ENCODE measurements at regions not wholly inside any gene's neighbourhood (a gene's known extent, or its start where the extent isn't known, plus 50 kb on each side); places are given as distances from the start of the nearest gene placed in this dataset.

DNA sequence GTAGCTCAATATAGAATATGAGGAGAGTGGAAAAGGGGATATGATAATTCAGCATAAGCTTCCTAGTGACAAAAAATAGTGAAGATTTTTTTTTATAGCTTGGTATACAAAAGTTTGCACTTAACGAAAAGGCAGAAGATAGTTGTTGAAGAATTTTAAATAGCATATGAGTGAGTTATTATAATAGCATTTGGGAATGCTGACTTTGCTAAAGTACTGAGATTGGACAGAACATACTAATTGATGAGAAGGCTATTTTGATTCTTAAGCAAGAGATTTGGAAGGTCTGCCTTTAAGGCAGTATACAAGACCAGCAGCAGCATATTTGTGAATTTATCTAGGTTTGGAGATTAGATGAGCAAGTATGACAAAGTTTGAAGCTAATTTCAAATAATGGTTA lies 600.9 kb upstream of the POT1 start:
- no peak for DNase-seq

DNA sequence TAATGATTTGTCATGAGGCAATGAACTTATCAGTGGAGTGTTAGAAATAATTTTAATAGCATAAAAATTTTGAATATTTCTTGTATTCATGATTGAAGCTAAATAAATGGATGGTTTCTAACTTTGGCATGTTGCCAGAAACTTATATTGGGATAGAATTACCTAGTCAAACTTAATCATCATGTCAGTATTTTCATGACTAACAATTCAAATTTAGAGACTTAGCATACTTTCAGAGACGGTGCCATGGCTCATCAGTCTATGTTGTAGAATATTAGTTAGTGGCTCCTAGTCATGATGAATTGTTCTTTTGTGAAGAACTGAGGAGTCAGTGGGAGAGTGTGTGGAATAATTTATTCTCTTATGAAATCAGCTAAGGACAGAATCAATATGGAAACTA lies 599.6 kb upstream of the POT1 start:
- DNase-seq = no peak

DNA sequence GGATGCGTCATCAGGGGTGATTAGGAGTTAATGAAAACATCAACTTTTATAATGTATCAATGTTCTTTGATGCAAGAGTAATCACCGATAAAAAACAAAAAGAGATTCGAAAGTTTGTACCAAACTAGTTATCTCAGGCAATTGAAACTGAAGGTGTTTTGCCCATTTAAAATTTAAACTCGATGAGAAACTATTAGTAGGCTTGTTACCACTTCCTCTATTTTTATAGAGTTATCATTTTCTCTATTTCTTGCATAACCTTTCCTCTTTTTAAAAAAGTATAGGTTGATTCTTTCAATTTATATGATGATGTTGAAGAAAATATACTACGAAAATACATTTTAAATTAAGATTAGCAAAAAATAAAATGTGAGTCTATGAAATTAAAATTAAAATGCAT lies 597.3 kb upstream of the POT1 start:
- no peak for DNase-seq

DNA sequence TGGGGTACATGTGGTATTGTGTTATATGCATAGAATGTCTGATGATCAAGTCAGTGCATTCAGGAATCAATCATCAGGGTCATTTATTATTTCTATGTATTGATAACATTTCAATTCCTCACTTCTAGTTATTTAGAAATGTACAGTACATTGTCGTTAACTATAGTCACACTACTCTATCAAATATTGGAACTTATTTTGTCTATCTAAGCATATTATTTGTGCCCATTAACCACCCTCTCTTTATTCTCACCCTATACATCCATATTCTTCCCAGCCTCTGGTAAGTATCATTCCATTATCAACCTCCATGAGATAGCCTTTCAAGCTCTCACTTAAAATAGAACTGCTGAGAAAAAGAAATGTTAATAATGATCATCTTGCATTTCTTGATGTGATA lies 596.5 kb upstream of the POT1 start:
- no peak for DNase-seq

DNA sequence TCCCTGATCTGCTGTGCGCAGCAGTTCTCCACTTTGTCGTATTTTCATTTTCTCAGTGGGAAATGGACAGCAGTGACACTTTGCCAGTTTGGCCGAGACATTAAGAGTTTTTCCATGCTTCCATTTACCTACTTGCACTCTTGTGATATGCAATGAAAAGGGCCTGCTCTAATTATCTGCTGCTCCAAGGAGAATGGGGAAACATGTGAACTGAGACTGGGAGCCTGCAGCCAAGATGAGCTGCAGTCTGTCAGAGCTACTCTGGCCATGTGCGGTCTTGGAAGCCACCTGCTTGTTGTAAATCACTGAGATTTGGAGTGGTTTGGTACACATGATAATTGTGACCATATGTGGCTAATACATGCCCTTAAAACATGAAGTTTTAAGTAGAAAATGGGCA lies 586.6 kb upstream of the POT1 start:
- no peak for DNase-seq

DNA sequence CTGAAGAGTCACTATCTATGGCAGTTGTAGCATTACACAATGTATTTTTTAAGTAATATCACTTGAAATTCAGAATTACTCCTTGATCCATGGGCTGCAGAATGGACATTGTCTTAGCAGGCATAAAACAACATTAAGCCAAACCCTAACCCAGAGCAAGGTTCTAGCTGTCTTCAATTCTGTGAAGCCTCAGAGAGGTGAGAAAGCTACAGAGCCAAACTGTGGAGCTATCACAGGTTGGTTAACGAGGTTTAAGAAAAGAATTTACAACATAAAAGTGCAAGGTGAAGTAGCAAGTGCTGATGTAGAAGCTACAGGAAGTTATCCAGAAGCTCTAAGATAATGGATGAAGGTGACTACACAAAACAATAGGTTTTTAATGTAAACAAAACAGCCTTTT lies 582.7 kb upstream of the POT1 start:
- no peak for DNase-seq

DNA sequence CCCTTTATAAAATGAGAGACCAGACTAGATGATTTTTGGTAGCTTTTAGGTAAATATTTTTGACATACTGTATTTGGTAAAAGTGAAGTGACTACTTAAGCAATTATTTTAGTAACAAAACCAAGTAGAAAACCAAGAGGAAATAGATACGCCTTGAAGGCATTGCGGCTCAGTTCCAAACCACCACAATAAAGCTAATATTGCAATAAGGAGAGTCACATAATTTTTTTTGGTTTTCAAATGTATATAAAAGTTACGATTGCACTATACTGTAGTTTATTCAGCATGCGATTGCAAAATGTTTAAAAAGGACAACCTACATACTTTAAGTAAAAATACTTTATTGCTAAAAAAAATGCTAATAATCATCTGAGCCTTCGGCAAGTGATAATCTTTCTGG lies 581.7 kb upstream of the POT1 start:
- no peak for DNase-seq

DNA sequence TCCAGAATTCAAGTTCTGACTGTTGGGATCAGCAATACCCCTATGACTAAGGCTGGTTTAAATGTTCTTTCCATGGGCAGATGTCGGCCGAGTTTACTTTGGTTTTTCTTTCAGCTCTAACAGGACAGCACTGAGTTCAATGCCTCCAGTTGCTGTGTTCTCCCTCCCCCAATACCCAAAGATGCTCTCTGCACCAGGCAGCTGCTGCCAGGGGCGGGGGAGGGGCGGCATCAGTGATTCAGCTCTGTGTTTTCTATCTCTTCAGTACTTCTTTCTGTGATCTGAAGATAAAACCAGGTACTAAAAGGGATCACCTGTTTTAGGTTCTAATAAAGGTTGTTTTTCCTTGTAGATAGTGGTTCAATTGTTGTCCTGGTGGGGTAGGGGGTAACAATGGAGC lies 576.7 kb upstream of the POT1 start:
- no peak for DNase-seq

DNA sequence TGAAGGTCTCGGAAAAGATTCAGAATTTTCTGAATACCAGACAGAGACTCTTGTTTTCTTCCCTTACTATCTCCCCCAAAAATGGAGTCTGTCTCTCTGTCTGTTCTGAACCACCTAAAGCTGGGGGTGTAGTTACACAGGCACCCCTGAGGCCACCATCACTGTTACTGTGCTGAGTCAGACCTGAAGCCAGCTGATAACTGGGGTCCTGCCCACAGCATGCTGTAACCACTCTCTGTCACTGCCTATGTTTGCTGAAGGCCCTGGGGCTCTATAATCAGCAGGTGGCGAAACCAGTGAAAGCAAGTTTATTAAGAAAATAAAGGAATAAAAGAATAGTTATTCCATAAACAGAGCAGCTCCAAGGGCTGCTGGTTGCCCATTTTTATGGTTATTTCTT lies 575.2 kb upstream of the POT1 start:
- DNase-seq = no peak

DNA sequence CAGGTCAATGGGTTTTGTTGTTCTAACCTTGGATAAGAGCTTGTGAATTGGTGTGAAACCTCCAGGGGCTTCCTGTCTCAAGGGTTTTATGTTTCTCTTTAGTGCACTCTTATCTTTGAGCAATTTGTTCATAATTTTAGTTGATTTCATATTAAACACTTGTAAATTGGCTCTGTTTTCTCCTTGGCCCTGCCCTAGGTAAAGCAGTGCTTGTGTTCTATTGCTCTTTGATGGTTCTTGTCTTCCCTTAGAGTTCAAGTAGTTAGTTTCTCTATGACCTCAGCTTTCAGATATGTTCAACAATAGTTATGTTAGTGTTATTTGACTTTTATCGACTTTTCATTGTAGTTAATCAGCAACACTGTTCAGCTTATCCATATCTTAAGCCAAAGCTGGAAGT lies 566.4 kb upstream of the POT1 start:
- DNase-seq = no peak

DNA sequence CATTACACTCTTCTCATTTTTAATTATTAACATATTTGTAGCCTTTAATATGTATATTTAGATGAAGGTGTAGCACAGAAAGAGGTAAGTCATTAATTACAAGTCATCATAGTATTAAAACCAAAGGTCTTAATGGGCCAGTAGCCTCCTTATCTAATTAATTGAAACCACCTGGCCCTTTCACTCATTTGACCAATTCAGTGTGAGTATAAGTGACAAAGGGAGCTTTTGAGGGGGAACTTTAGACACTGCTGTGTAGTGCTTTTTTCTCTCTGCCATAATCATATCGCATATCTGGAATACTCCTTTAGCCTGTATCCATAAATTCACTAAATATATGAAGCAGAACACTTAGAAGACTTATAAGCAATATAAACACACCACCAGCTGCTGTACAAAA lies 562.9 kb upstream of the POT1 start:
- no peak for DNase-seq

DNA sequence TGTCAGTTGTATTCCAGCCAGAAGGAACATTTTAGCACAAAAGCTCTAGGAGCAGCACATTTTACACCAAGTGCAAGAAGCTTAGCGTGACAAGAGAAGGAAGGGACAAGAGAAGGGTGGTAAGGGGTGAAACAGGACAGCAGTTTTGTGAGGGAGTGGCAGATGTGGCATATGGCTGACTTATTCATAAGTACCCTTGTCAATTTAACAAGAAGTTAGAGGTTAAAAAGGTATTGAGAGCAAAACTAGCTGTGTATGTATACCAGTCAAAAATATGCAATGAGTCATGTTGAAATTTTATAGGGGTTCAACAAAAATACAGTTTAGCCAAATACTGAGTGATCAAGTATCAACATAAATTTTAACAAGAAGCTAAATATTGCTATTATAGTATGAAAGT lies 561.5 kb upstream of the POT1 start:
- DNase-seq = no peak

DNA sequence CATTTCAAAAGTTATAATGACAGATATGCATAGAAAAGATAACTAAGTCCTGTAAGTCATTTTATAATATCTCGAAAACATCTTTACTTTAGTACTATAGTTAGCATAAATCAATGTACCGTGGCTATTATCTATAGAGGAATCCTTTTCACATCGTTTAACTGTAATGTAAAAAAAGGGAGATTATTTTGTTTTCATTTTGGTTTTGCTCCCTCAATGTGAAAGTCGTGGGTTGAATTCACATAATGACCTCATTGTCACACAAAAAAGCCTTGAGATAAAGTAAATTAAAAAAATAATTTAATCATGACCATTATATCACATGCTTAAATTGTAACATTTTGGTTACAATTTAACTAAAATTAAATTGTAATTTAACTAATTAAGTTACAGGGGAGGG lies 560.5 kb upstream of the POT1 start:
- DNase-seq = no peak

DNA sequence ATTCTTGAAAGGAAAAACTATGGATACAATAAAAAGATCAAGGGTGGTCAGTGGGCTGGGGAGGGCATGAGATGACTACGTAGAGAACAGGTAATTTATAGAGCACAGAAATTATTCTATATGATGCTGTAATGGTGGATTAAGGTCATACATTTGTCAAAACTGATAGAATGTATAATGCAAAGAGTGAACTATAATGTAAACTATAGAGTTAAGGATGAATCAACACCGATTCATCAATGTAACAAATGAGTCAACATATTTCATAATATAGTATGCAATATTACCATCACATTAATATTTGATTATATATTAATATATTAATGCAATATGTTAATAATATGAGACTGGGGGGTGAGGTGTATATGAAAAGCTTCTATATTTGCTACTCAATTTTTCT lies 555.6 kb upstream of the POT1 start:
- DNase-seq = no peak

DNA sequence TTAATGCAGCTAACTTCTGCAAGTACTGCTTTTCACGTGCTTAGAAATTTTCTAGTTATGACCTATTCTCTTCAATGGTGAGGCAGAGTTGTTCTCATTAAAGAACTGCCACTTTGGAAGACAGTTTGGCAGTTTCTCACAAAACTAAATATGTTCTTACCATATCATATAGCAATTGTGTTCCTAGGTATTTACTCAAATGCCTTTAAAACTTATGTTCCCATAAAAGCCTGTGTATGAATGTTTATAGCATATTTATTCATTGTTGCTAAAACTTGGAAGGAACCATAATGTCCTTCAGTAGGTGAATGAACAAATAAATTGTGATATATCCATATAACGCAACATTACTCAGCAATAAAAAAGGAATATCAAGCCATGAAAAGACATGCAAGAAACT lies 555.1 kb upstream of the POT1 start:
- DNase-seq = no peak

DNA sequence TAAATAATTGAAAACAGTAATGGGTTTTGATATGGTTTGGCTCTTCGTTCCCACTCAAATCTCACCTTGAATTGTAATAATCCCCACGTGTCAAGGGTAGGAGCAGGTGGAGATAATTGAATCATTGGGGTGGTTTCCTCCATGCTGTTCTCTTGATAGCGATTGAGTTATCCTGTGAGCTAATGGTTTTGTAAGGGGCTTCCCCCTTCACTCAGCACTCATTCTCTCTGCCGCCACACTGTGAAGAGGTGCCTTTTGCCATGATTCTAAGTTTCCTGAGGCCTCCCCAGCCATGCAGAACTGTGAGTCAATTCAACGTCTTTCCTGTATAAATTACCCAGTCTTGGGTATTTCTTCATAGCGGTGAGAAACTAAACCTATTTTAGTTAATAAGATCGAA lies 551.7 kb upstream of the POT1 start:
- DNase-seq = no peak

DNA sequence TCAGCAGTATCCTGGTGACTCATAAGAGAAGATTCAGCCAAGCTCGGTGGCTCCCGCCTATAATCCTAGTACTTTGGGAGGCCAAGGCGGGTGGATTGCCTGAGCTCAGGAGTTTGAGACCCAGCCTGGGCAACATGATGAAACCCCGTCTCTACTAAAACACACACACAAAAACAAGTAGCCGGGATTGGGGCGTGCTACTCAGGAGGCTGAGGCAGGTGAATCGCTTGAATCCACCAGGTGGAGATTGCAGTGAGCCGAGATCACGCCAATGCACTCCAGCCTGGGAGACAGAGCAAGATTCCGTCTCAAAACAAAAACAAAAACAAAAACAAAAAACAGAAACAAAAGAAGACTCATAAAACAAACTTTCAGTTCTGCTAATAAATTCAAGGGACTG lies 551.1 kb upstream of the POT1 start:
- no peak for DNase-seq

DNA sequence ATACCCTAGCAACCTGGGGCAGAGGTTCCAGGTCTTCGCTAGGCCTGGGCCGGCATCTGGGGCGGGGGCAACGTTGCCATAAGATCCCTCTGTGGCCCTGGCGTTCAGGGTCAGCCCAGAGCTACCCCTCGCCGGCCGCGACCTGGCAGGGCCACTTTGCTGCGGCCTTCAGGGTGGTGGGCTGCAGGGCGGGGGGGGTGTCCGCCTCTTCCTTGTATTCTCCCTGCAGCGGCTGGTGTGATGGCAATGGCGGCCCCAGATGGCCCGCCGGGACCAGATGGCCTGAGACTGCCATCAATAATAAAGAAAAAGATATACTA lies 539.2 kb upstream of the POT1 start:
- no peak for DNase-seq

DNA sequence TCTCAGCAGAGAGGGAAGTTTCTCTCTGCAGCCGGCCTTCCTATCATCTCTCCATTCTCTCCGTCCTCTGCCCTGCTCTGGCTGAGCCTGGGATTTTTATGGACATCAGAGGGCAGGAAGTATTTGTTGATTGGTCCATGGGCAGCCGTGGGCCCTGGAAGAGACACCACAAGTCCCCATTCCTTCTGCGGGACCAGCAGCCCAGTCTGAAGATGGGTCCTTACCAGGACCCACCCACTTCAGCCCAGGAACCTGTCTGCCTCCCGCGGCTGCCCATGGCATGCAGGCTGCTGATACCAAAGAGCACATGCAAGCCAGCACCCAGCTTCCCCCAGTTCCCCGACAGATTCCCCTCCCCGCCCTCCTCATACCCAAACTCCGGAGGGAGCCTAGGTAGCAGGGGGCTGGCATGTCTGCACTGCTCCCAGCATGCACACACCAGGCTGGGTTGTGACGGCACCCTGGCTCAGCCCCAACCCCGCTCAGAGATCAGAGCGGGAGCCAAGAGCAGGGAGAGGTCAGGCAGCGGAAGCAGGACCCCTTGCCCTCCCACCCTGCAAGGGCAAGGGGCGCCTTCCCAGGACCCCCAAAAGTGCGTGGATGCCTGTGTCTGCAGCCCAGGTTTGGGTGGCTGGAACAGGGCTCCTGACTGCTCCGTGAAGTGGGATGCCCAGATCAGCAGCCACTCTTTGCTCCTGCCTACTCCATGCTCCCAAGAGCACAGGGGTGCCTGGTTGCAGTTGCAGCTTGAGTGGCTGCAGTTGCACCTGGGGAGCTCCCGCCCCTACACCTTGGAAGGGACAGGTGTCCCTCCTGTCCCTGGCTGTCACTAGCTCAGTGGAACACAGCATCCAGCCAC lies 538.6 kb upstream of the POT1 start:
- no peak for DNase-seq

DNA sequence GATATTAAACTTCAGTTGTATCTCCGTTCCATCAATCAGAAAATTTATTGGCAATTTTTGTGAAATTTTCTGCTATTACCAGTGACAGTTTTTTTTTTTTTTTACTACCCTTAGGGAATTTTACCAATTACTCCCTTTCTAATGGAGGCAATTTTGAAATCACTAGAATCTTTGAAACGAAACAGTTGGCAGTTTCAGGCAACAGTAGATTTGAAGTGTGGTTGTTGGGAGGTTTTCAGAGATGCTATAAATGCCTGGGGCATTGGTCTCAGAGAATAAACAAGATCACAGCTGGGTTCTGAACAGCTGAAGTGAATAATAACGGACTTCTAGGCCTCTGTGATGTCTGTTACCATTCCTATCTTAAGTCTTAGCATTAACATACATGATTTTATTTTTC lies 535.9 kb upstream of the POT1 start:
- no peak for DNase-seq

DNA sequence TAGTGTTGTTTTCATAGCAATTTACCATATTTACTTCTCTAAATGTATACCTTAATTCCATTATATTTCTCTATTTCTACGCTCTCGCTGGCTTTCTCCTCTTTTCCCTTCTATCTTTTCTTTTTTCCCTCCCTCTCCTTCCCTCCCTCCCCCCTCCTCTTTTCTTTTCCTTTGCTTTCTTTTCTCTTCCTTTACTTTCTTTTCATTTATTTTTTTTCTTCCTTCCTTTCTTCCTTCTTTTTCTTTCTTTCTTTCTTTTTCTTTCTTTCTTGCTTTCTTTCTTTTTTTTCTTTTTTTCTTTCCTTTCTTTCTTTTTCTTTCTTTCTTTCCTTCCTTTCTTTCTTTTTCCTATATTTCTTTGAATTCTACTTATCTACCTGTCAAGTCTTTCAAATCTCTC lies 533.0 kb upstream of the POT1 start:
- no peak for DNase-seq

DNA sequence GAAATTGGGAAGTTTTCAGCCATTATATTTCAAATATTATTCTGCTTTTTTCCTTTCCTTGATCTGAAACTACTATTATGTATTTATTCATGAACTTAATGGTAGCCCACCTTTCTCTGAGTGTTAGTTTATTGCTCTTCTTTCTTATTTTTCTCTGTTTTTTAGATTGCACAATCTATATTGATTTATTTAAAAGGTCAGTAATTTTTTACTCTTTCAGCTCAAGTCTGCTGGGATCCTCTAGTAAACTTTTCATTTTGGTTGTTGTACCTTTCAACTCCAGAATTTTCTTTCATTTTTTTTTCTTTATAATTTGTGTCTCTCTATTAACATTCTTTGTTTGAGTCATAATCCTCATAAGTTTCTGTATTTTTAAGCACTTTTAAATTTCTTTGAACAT lies 529.4 kb upstream of the POT1 start:
- DNase-seq = no peak

DNA sequence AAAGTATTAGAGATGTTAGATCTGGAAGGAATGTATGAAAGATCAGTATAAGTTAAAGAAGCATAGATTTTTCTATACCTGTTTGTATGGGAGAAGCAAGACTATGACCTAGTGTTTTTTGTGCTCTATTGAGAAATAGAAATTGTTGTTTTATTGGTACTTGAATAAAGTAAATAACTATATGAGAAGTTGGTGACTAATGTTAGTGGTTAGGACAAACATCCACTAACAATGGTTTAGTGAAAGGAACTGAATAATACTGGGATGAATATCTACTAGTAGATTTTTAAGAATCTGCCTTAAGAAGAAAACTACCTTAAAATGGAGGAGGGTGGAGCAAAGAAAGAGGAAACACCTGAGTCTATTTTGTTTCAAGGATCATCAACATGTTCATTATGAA lies 521.1 kb upstream of the POT1 start:
- DNase-seq = no peak

DNA sequence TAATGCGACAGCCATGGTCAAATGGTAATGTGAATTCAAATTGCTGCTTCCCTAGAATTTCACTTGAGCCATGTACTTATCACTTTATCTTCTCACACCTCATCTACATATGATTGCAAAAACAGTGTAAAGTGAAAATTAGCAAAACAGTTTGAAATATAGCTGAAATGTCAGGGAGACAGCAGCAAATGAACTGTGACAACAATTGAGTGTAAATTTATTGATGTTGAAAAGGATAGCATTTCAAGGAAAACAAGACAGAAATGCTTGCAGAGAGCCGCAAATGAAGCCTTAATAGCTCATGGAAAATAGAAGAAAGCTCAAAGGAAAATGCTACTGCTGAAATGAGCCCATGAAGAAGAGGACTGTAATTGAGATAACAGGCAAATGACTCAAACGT lies 516.2 kb upstream of the POT1 start:
- no peak for DNase-seq

DNA sequence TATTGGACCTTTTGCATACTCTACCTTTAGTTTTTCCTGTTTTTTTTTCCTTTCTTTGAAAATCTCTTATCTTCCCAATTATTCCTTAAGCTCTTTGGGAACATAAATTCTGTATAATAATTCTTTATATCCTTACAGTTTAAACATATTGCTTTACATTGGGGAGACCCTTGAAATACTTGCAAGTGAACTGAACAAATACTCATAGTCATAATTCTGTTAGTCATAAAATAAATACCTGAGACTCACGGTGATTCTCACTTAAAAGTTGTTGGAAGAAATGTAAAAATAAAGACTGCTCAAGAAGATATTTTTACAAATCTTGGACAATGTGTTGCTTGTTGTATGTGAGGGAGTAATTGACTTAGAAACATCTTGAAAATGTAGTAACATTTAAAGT lies 515.2 kb upstream of the POT1 start:
- DNase-seq = no peak

DNA sequence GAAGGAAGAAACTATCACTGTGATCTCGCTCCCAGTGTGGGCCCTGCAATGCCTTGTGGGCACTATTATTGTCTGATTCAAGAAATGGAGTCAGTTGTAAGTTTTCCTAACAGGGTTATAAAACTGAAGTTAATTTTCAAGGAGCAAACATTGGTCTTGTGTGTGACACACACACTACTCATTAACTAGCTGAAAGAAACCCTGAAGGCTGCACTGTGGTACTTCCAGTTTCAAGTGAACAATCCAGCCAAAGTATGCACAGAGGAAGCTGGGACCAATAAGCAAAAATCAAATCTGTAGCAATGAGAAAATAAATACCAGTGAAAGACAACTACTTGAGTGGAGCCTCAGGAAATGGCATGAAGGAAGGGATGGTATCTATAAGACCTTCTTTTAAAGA lies 506.6 kb upstream of the POT1 start:
- no peak for DNase-seq

Measured in SIG-M5 (cell line).